C1 segment of cervical spinal cord (tissue), 14 donors: ENCODE measurements at regions not wholly inside any gene's neighbourhood (a gene's known extent, or its start where the extent isn't known, plus 50 kb on each side); places are given as distances from the start of the nearest gene placed in this dataset.
"Not testable (repeated sequence)": the region's sequence is repeated elsewhere in the genome, so short reads cannot be mapped to it uniquely, and the experiment has no call there.

Source experiments
- DNase-seq, 14 donors: peaks; one replicate each; lab custom pipeline; 2025; lab: John Stamatoyannopoulos, UW

DNA sequence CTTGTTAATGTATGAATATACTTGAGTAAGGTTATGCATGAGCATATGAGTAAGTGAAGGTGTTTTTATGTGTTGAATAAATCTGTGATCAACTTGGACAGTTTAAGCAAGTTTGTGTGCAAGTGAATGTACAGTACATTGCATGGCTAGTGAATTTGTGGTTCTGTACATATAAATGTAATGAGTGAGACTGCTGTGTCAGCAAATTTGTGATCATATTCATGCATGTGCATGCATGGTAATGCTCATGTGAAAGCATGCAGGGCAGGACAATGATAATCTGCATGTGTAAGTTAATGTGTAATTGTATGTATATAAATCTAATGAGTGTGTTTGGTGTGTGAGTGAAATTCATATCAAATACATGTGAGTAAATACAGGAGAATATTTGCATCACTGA lies 188.5 kb downstream of the PWWP3B start:
- DNase-seq: no peak

DNA sequence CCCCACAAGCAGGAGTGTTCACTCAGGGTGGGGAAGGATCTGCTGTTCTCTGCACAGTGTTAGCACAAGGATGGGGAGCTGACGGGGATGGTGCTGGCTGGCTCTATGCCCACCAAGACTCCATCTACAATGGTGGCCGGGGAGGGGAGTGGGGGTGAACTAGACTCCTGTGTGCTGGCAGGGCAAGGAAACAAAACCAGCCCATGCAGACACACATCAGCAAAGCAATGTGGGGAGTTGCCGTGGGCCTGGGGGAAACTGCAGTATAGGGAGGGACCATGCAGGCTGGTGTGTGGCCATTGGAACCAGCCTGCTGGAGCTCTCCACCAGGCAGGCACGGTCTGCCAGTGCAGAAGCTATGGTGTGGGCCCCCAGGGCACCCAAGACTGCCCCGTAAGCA lies 195.1 kb downstream of the PWWP3B start:
- no peak for DNase-seq

DNA sequence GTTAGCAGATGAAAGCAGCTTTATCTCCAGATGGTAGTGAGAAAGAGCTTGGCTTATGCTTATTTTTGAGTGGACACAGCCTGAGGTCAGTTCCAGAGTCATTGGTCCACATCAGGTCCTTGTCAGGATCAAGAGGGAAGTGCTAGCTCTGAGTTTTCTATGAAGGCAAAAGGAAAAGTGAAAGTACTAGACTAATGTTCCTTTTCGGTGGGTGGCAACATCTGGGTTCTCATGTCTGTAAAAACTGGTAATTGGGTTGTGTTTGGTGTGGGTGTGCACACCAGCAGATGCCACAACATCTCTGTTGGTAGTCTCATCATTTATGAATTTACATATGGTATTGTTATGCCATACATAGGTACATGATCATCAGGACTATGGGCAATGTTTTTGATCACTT lies 210.5 kb downstream of the PWWP3B start:
- no peak for DNase-seq

DNA sequence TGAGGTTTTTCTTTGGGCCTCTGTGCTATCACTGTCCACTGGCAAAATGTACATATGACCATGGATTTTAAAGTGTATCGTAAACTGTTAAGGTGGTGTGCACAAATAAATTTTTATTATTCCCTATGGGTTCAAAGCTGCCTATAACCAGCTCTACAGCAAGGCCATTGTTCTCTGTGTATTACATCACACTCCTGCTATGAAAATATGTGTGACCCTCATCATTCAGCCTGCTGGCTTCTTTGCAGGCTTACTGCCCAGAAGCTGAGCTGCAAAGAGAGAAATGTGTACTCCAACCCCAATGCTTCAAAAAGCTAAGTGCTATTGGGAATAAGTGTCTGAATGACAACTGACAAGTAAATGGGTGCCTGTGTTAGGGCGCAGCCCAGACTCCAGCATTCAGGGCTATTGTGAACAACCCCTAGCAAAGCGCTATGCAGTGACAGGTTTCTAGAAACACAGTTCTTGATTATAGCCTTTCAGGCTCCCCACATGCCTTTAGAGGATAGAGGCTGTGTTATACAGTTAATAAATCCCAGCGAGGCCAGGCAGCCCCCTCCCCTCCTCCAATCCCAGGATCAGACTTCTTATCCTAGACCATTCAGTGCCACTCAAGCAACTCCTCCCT lies 220.4 kb upstream of the RADX start:
- DNase-seq: peak in 1 of 14 donors; percentile 15

GRCh38 chrX:106392346-106392745 lies 219.4 kb upstream of the RADX start:
- DNase-seq: no peak

DNA sequence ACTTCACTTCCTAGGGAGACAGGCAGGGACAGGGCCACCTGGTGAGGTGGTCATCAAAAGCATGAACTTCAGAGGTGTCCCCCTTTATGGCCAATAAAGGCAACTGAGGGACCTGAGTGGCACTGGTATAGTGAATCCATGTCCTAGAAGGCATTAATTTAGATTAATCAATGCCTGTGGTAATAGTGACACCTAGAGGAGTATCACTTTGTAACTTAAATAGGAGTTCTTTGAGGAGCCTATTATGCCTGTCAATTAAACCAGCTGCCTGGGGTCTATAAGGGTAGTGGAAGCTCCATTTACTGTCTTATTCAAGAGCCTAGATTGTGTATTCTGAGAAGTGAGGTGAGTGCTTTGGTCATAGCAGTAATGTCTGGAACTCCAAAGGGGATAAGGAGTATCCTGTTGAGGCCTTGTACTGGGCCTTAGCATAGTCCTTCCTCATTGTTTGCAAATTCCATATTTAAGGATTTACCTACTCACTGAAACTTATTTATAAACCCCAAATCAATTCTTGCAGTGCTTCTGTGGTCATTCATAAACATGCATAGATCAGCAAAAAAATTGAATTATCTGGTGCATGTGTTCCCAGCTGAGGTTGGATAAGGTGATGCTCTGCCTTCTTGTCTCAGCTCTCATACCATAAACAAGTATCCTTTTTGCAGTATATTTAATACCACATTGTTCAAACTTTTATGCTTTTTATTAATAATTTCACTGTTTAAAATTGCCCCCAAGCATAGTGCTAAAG lies 213.8 kb upstream of the RADX start:
- DNase-seq: no peak

DNA sequence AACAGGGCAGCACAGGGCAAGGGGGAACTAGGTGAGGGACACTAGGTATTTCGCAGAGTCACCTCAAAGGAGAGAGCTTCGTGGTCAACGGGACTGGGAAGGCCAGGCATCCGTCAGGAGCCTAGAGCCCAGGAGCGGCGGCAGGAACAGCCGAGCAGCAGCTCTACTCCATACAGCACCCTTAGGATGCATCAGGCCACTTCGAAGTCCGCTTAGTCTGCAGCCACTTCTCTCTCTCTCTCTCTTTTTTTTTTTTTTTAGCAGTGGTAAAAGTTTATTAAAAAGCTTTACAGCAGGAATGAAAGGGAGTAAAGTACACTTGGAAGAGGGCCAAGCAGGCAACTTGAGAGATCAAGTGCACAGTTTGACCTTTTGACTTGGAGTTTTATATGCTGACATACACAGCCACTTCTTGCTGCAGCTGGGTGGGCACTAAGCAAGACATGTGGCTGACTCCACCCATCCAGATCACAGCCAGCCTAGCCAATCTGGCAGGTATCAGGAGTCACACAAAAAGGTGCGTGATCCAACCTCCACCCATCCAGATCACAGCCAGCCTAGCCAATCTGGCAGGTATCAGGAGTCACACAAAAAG lies 209.7 kb upstream of the RADX start:
- DNase-seq: no peak

DNA sequence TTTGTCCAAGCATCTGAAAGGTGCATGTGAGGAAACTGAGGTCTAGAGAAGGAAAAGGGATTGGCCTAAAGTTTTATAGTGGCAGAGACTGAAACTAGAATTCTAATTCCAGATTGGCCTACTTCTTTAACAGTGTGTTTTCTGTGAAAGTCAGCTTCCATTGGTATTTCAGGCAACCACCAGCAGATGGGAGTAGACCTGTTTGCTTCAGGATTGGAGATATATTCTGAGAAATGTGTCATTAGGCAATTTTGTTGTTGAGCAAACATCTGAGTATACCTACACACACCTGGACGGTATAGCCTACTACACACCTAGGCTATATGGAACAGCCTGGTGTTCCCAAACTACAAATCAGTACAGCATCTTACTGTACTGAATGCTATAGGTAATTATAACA lies 207.3 kb upstream of the RADX start:
- DNase-seq: no peak

DNA sequence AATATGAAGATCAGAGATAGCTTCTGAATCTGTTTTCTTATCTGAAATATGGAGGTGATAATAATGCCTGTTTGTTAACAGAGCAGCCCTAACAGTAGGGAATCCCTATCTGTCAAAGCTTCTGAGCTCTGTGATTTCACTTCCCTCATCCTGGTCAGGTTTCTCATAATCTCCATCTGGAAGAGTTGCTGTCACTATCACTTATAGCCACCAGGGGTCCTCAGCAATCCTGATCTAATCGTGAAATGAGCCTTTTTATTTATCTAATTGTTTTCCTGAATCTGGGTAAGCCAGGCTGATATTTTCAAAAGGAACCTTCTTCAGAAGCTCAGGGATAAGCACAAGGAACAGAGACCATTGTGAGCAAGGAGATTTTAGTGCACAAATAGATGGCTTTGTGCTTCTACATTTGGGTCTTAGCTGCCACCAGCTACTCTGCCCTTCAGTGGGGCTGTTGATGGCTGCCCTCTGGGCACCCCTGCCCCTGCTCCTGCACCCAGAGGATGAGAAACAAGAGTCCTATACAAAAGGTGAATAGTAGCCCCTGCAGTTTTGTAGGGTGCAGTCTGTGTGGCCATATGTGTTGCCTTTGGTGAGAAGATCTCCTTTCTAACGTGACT lies 196.4 kb upstream of the RADX start:
- DNase-seq: no peak

GRCh38 chrX:106436691-106437090 lies 175.1 kb upstream of the RADX start:
- DNase-seq: no peak

GRCh38 chrX:106437407-106437806 lies 174.4 kb upstream of the RADX start:
- DNase-seq: no peak

DNA sequence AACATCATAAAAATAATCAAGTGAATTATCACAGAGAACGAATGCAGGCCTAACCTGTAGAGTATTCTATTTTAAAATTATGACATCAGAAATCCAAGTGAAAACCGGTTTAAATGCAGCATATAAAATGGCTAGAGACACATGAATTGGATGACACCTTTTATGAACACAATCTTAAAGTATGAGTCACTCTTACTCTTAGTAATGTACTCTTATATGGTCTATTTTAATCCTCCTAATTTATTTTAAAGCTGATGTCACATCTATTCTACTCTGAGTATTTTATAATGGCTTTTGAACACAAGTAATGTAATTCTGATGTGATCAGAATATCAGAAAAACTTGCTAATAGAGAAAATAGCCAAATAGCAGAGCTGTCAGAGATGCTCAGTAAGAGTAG lies 161.4 kb upstream of the RADX start:
- DNase-seq: no peak

DNA sequence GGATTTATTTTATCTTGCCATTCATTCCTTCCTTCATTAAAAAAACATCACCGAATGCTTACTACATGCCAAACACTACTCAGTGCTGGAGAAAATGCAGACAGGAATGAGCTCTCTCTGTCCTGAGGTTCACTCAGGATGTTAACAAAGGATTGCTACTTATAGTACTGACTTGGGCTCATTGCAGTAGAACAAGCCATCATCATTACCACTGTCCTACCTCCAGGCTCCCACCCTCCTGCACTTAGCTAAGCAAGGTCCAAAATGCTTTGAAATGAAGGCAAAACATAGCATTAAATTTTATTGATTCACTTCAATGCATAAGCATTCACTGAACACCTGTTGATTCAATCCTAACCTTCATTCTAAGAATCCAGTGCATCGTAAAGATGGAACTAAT lies 159.8 kb upstream of the RADX start:
- DNase-seq: no peak

DNA sequence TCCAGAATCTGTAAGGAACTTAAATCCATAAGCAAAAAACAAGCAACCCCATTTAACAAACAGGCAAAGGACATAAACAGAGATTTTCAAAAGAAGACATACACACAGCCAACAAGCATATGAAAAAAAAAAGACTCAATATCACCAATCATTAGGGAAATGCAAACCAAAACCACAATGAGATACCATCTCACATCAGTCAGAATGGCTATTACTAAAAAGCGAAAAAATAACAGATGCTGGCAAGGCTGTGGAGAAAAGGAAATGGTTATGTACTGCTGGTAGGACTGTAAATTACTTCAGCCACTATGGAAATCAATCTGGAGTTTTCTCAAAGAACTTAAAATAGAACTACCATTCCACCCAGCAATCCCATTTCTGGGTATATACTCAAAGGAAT lies 156.8 kb upstream of the RADX start:
- DNase-seq: no peak

- DNase-seq: no peak
These were observed 154.0 kb upstream of the RADX start for GRCh38 chrX:106457802-106458201.

- DNase-seq: no peak
These were observed 144.4 kb upstream of the RADX start for GRCh38 chrX:106467422-106467821.

DNA sequence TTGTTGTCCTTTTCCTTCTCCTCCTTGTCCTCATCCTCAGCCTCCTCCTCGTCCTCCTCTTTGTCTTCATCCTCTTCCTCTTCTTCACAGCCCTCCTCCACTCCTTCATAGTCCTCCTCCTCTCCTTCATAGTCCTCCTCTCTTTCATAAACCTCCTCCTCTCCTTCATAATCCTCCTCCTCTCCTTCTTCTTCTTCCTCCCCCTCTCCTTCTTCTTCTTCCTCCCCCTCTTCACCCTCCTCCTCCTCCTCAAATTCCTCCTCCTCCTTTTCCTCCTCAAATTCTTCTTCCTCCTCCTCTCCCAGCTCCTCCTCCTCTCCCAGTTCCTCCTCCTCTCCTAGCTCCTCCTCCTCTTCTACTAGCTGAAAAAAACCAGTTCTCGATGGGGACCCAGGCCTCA lies 143.8 kb upstream of the RADX start:
- DNase-seq: no peak

GRCh38 chrX:106468433-106468832 lies 143.3 kb upstream of the RADX start:
- no peak for DNase-seq

DNA sequence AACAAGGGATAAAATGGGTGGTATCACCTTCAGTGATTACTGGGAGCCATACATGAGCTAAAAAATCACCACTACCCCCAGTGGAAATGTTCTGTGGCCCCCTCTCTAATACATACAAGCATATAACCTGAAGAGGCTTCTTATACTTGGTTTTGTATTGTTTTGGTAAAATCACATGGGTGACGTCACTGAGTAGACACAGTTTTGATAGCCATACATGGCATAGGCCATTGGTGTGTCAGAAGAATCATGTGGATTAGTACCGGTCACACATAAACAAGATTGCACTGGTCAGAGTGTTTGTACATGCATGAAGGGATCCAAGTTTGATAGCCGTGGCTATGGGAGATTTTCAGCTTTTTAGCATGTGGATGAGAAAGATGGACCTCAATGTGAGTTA lies 131.9 kb upstream of the RADX start:
- DNase-seq: no peak

DNA sequence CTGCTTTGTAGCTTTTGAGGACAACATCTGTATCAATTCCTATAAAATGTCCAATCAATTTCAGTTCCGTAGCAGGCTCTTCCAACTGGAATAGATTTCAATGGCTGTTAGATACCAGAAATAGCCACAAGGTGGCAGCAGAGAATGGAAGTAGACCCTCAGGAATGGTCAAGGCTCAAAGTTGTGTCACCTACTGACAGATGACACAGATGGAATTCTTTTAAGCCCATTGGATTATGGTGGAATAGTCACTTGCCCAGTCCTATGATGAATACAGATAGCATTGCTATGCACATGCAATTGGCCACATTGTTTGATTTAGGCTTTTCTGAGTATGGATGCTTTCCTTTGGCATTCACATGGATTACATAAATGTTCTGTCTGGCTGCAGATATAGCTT lies 130.4 kb upstream of the RADX start:
- DNase-seq: peak in 9 of 14 donors; percentile 0 to 34 (median 7)

- no peak for DNase-seq
These were observed 127.5 kb upstream of the RADX start for GRCh38 chrX:106484233-106484632.

DNA sequence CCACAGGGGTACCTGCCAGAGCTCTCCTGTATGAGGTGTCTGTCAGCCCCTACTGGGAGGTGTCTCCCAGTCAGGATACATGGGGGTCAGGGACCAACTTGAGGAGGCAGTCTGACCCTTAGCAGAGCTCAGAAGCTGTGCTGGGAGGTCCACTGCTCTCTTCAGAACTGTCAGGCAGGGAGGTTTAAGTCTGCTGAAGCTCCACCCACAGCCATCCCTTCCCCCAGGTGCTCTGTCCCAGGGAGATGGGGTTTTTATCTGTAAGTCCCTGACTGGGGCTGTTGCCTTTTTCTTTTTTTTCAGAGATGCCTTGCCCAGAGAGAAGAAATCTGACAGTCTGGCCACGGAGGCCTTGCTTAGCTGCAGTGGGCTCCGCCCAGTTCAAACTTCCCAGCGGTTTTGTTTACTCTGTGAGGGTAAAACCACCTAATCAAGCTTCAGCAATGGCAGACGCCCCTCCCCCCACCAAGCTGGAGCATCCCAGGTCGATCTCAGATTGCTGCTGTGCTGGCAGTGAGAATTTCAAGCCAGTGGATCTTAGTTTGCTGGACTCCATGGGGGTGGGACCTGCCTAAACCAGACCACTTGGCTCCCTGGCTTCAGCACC lies 118.5 kb upstream of the RADX start:
- not testable (repeated sequence) for DNase-seq
